Tibial nerve (tissue), 4 donors: ENCODE measurements at regions not wholly inside any gene's neighbourhood (a gene's known extent, or its start where the extent isn't known, plus 50 kb on each side); places are given as distances from the start of the nearest gene placed in this dataset.

ENCODE experiments used
- DNase-seq, 2 donors: peaks; one replicate each; pipeline ENCODE4 v3.0.0-alpha.2; 2019; ENCODE audit warnings: low spot score in 2 of 2
- H3K27ac ChIP-seq, 4 donors: fragments of 200-600 bp; sonication (generic) in 3 of 4; one replicate each; pipeline ENCODE4 v1.5.1; 2017 to 2019; ENCODE audit warnings: mild to moderate bottlenecking in 1 of 4
- H3K27me3 ChIP-seq, 2 donors: fragments of 200-600 bp; sonication (generic) in 1 of 2; one replicate each; pipeline versions ENCODE4 v1.5.1 to v1.6.0; 2017 to 2019
- H3K36me3 ChIP-seq, 3 donors: fragments of 200-600 bp; sonication (generic); one replicate each; pipeline ENCODE4 v1.5.1; 2018 to 2019
- H3K4me1 ChIP-seq, 4 donors: fragments of 200-600 bp; sonication (generic) in 3 of 4; one replicate each; pipeline ENCODE4 v1.5.1; 2017 to 2019
- H3K4me3 ChIP-seq, 4 donors: fragments of 200-600 bp; sonication (generic) in 3 of 4; one replicate each; pipeline ENCODE4 v1.5.1; 2017 to 2019; ENCODE audit warnings: mild to moderate bottlenecking in 1 of 4, moderate library complexity in 1 of 4
- H3K9me3 ChIP-seq, 4 donors: fragments of 200-600 bp; sonication (generic) in 3 of 4; one replicate each; pipeline ENCODE4 v1.5.1; 2017 to 2019
- EP300 ChIP-seq, 2 donors: sonication (generic); formaldehyde crosslinking; IDR thresholded peaks; one replicate each; pipeline ENCODE4 v1.6.1; 2017; ENCODE audit warnings: antibody characterized with exemption in 2 of 2, mild to moderate bottlenecking in 1 of 2
- POLR2A ChIP-seq, 2 donors: fragments of 450-650 bp; IDR thresholded peaks; one replicate each; pipeline ENCODE4 v1.6.1; 2017; ENCODE audit warnings: antibody characterized with exemption in 2 of 2, mild to moderate bottlenecking in 2 of 2, moderate library complexity in 2 of 2
- WGBS, 2 donors: methylation state at CpG; one replicate each; pipeline ENCODE4 v1.1.5; 2018; 5-methylcytosine and 5-hydroxymethylcytosine counted together
- TF ChIP-seq, protein P1 (sequence below), 5 experiments: fragments of 200-600 bp in 3 of 5; fragments of 450-650 bp in 2 of 5; sonication (generic) in 3 of 5; IDR thresholded peaks; one replicate each; pipeline ENCODE4 v1.5.1; 2016 to 2019; ENCODE audit warnings: antibody characterized with exemption in 5 of 5, mild to moderate bottlenecking in 3 of 5, moderate library complexity in 2 of 5

DNA sequence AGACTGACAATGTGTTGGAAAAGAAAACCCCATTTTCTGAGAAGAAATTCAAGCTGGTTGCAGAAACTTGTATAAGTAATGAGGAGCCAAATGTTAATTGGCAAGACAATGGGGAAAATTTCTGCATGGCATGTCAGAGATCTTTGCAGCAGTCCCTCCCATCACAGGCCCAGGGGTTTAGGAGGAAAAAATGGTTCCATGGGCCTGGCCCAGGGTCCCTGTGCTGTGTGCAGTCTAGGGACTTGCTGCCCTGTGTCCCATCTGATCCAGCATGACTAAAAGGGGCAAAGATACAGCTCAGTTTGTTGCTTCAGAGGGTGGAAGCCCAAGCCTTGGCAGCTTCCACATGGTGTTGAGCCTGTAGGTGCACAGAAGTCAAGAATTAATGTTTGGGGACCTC lies 440.3 kb upstream of the TPK1 start:
- H3K4me3 ChIP-seq = no peak overlapping the region
- H3K27me3 ChIP-seq = no peaks in the 10 kb centered on the region
- H3K36me3 ChIP-seq = no peaks in the 10 kb centered on the region
- TF ChIP-seq, protein P1, sequence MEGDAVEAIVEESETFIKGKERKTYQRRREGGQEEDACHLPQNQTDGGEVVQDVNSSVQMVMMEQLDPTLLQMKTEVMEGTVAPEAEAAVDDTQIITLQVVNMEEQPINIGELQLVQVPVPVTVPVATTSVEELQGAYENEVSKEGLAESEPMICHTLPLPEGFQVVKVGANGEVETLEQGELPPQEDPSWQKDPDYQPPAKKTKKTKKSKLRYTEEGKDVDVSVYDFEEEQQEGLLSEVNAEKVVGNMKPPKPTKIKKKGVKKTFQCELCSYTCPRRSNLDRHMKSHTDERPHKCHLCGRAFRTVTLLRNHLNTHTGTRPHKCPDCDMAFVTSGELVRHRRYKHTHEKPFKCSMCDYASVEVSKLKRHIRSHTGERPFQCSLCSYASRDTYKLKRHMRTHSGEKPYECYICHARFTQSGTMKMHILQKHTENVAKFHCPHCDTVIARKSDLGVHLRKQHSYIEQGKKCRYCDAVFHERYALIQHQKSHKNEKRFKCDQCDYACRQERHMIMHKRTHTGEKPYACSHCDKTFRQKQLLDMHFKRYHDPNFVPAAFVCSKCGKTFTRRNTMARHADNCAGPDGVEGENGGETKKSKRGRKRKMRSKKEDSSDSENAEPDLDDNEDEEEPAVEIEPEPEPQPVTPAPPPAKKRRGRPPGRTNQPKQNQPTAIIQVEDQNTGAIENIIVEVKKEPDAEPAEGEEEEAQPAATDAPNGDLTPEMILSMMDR (IDR thresholded peaks at IDR 0.05) = no peak
- TF ChIP-seq EP300 (IDR thresholded peaks at IDR 0.05) = no peak
- no peak for TF ChIP-seq POLR2A (IDR thresholded peaks at IDR 0.05)
- no peak overlapping the region for H3K27ac ChIP-seq
- peaks cover 0 to 26% (median under 1%) of the 10 kb centered on the region in 4 donors for H3K9me3 ChIP-seq
- H3K4me1 ChIP-seq = no peaks in the 10 kb centered on the region
- DNase-seq = no peak

DNA sequence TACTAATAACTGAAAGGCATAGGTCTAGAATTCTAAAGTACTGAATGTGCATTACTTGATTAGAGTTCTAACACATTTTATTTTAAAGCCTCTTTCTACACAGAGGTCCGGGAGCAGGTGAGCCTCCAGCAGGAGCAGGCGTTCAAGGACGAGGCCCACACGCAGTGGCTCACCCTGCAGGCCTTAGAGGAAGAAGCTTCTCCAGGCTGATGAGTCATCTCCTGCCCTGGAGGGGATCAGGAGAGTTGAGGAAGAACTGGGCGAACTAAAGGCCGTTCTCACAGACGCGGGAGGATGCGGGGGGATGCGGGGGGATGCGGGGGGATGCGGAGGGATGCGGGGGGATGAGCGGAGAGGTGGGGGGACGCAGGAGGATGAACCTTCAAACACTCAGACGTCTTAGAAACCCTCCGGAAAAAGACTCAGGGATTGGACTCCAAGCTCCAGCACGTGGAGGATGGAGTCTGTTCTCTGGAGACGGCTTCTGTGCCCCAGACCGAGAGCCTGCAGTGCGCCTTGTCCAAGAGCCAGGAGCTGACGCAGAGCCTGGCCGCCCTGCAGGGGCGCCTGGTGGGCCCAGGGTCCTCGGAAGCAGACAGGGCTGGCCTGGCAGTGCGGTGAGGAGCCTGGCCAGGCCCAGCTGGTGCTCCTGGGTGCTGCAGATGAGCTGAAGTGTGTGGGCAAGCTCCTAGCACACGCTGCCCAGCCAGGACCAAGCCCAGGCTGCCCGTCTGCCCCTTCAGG lies 433.7 kb upstream of the TPK1 start:
- peaks cover 0 to 5% (median 0%) of the 10 kb centered on the region in 4 donors for H3K9me3 ChIP-seq
- no peak overlapping the region for H3K27ac ChIP-seq
- DNase-seq = no peak
- WGBS, 2 donors = 89 to 92% methylated on average over 23 to 26 of the region's 28 CpGs
- no peaks in the 10 kb centered on the region for H3K27me3 ChIP-seq
- TF ChIP-seq, protein P1 (IDR thresholded peaks at IDR 0.05) = no peak
- TF ChIP-seq EP300 (IDR thresholded peaks at IDR 0.05) (no peak), POLR2A (IDR thresholded peaks at IDR 0.05) (no peak)
- H3K36me3 ChIP-seq = no peaks in the 10 kb centered on the region
- no peak overlapping the region for H3K4me3 ChIP-seq
- no peaks in the 10 kb centered on the region for H3K4me1 ChIP-seq

DNA sequence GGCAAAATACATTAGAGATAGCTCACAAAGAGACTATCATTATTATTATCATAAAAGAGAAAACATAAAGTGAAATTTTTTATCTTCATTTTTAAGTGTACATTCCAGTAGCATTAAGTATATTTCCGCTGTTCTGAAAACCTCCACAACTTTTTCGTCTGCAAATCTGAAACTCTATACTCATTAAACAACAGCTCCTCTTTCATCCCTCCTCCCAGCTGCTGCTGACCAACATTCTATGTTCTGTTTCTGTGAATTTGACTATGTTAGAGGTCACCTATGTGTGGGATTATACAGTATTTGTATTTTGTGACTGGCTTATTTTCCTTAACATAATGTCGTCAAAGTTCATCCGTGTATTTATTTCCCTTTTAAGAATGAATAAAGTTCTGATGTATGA lies 429.3 kb upstream of the TPK1 start:
- Histone ChIP-seq H3K36me3 (no peaks in the 10 kb centered on the region), H3K27me3 (no peaks in the 10 kb centered on the region), H3K27ac (no peak overlapping the region), H3K4me1 (no peaks in the 10 kb centered on the region), H3K4me3 (no peak overlapping the region), H3K9me3 (peaks cover 0 to 8% (median 0%) of the 10 kb centered on the region in 4 donors)
- DNase-seq = no peak
- 62 to 67% methylated on average over 4 of the region's 4 CpGs for WGBS, 2 donors
- TF ChIP-seq, protein P1 (IDR thresholded peaks at IDR 0.05) = no peak
- no peak for TF ChIP-seq EP300 (IDR thresholded peaks at IDR 0.05)
- no peak for TF ChIP-seq POLR2A (IDR thresholded peaks at IDR 0.05)

DNA sequence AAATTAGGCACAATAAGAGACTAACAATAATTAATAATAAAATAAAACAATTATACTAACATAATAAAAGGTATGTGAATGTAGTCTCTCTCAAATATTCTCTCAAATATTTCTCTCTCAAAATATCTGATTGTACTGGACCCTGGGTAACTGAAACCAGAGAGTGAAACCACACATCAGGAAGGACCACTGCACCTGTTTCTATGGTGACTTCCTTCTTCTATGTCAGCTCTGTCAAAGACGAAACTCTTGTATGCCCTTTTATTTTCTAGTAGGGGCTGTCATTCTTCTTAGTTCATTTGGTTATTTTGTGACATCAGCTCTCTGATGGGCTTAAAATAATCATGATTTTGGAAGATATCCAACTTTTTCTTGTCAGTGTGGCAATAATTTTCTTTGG lies 428.0 kb upstream of the TPK1 start:
- Histone ChIP-seq H3K9me3 (peaks cover 0 to 3% (median 0%) of the 10 kb centered on the region in 4 donors), H3K4me1 (no peaks in the 10 kb centered on the region), H3K27ac (no peak overlapping the region), H3K27me3 (no peaks in the 10 kb centered on the region), H3K4me3 (no peak overlapping the region), H3K36me3 (no peaks in the 10 kb centered on the region)
- DNase-seq = no peak
- 14 to 17% methylated on average over 1 of the region's 1 CpG for WGBS, 2 donors
- TF ChIP-seq, protein P1 (IDR thresholded peaks at IDR 0.05) = no peak
- no peak for TF ChIP-seq POLR2A (IDR thresholded peaks at IDR 0.05)
- TF ChIP-seq EP300 (IDR thresholded peaks at IDR 0.05) = no peak

DNA sequence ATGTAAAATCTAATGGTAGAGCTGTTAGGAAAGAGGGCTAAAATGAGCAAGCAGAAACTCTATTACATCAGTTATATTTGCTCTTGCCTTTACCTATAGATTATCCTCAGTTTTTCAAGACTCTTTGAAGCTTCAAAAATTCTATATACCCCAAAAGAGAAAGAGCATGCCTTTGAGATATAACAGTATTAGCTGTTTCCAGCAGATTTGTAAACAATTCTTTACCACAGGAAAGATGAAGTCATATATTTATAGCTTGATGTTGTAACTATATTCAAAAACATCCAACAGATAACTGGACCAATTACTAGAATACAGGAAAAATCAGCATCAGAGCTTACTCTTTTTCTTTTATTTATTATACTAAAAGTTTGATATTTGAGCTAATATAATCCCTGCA lies 416.2 kb upstream of the TPK1 start:
- TF ChIP-seq POLR2A (IDR thresholded peaks at IDR 0.05) (no peak), EP300 (IDR thresholded peaks at IDR 0.05) (no peak)
- TF ChIP-seq, protein P1 (IDR thresholded peaks at IDR 0.05) = no peak
- Histone ChIP-seq H3K36me3 (no peaks in the 10 kb centered on the region), H3K27ac (no peak overlapping the region), H3K4me1 (no peaks in the 10 kb centered on the region), H3K9me3 (peaks cover 0 to 8% (median 0%) of the 10 kb centered on the region in 4 donors), H3K4me3 (no peak overlapping the region), H3K27me3 (no peaks in the 10 kb centered on the region)
- no peak for DNase-seq
